Spleen (tissue), 7 donors: ENCODE measurements at regions not wholly inside any gene's neighbourhood (a gene's known extent, or its start where the extent isn't known, plus 50 kb on each side); places are given as distances from the start of the nearest gene placed in this dataset.
"Not testable (repeated sequence)": the region's sequence is repeated elsewhere in the genome, so short reads cannot be mapped to it uniquely, and the experiment has no call there.

Experiments used
- CTCF ChIP-seq, 11 experiments: fragments of 200-600 bp in 7 of 11; fragments of 450-650 bp in 4 of 11; sonication (generic) in 4 of 11; IDR thresholded peaks in 8 of 11; conservative IDR thresholded peaks in 3 of 11; 1 replicate in 7 of 11; 2 replicates in 4 of 11; pipeline versions ENCODE4 v1.4.0 to v1.8.0; 2016 to 2021; ENCODE audit warnings: antibody characterized with exemption in 11 of 11, inconsistent platforms in 4 of 11, mild to moderate bottlenecking in 1 of 11
- POLR2A ChIP-seq, 3 donors: fragments of 450-650 bp; IDR thresholded peaks; one replicate each; pipeline ENCODE4 v1.5.1; 2017; ENCODE audit warnings: antibody characterized with exemption in 3 of 3, mild to moderate bottlenecking in 1 of 3
- donor health status: DM: no; HTN: no; CAD: no; lungs with moderate emphysema.
- donor health status: DM: no; HTN: no; CAD: no.
- donor health status: DM: no; HTN: no; CAD: no.

GRCh38 chr12:47357006-47357405 lies 277.2 kb upstream of the AMIGO2 start:
- TF ChIP-seq CTCF (IDR thresholded peaks at IDR 0.05 in 8 of 11, conservative IDR thresholded peaks at IDR 0.05 in 3 of 11); POLR2A (IDR thresholded peaks at IDR 0.05): not testable (repeated sequence)
